ENCODE measurements at regions not wholly inside any gene's neighbourhood (a gene's known extent, or its start where the extent isn't known, plus 50 kb on each side); places are given as distances from the start of the nearest gene placed in this dataset.

- TF ChIP-seq CTCF (IDR thresholded peaks at IDR 0.05): no peak
- no peak for TF ChIP-seq POLR2A (IDR thresholded peaks at IDR 0.05)
Measured at GRCh38 chr1:232486006-232486405, 143.9 kb downstream of the SIPA1L2 start.
